PC-3 (cell line): ENCODE measurements at regions not wholly inside any gene's neighbourhood (a gene's known extent, or its start where the extent isn't known, plus 50 kb on each side); places are given as distances from the start of the nearest gene placed in this dataset.

Source experiments
- ATAC-seq: fragments of 200-7000 bp; cut with Tn5 transposase; 2 replicates; pipeline ENCODE4 v1.9.1; 2020; ENCODE audit warnings: mild to moderate bottlenecking, moderate library complexity
- BruUV-seq: library from RNA; stranded (reverse); fragments of 400-500 nt; replicated peaks from 2 replicates; lab custom pipeline; 2021; lab: Mats Ljungman, UMichigan
- CTCF ChIA-PET: fragments of 300-600 bp; sonication (Branson Sonifier 250); formaldehyde crosslinking; loops from one replicate; lab custom pipeline; 2022; ENCODE audit warnings: antibody characterized with exemption; lab: Charles Lee
- POLR2A ChIA-PET: fragments of 300-600 bp; sonication (Branson Sonifier 250); formaldehyde crosslinking; loops from one replicate; lab custom pipeline; 2022; ENCODE audit warnings: antibody characterized with exemption; ENCODE audit not compliant: unreplicated experiment; lab: Charles Lee
- DNase-seq: peaks from one replicate; pipeline ENCODE4 v3.0.0-alpha.2; 2015
- H2AFZ ChIP-seq: fragments of 300-600 bp; sonication (generic); 2 replicates; pipeline ENCODE4 v1.6.0; 2016; ENCODE audit warnings: antibody characterized with exemption, low read length
- H3F3A ChIP-seq: fragments of 300-600 bp; sonication (generic); one replicate; pipeline ENCODE4 v1.6.0; 2017; ENCODE audit warnings: antibody characterized with exemption, low read length, control low read depth, mild to moderate bottlenecking; ENCODE audit not compliant: unreplicated experiment
- H3K27ac ChIP-seq: fragments of 300-600 bp; sonication (generic); 2 replicates; pipeline ENCODE4 v1.5.1; 2016; ENCODE audit warnings: mild to moderate bottlenecking, low read length
- H3K27me3 ChIP-seq: fragments of 300-600 bp; sonication (generic); 2 replicates; pipeline ENCODE4 v1.6.1; 2016; ENCODE audit warnings: low read length, mixed read lengths
- H3K36me3 ChIP-seq: fragments of 300-600 bp; sonication (generic); 2 replicates; pipeline ENCODE4 v1.6.1; 2016; ENCODE audit warnings: low read depth, mixed run types, low read length, mixed read lengths
- H3K4me1 ChIP-seq: fragments of 300-600 bp; sonication (generic); 2 replicates; pipeline ENCODE4 v1.5.1; 2016; ENCODE audit warnings: low read length; ENCODE audit not compliant: insufficient read depth
- H3K4me2 ChIP-seq: fragments of 300-600 bp; sonication (generic); 2 replicates; pipeline ENCODE4 v1.6.0; 2016; ENCODE audit warnings: low read length
- H3K4me3 ChIP-seq: fragments of 300-600 bp; sonication (generic); 2 replicates; pipeline ENCODE4 v1.5.1; 2016; ENCODE audit warnings: mild to moderate bottlenecking, low read length, mixed read lengths
- H3K79me2 ChIP-seq: fragments of 300-600 bp; sonication (generic); 2 replicates; pipeline ENCODE4 v1.6.1; 2017; ENCODE audit warnings: low read length, mixed read lengths
- H3K9ac ChIP-seq: fragments of 300-600 bp; sonication (generic); 2 replicates; pipeline ENCODE4 v1.6.0; 2016; ENCODE audit warnings: mild to moderate bottlenecking, low read length
- H3K9me2 ChIP-seq: fragments of 300-600 bp; sonication (generic); replicated peaks from 2 replicates; pipeline ENCODE4 v1.6.1; 2016; ENCODE audit warnings: mixed run types, low read length, mixed read lengths
- H3K9me3 ChIP-seq: fragments of 300-600 bp; sonication (generic); 2 replicates; pipeline ENCODE4 v1.6.1; 2016; ENCODE audit warnings: low read length, mixed read lengths
- H4K20me1 ChIP-seq: fragments of 300-600 bp; sonication (generic); 2 replicates; pipeline ENCODE4 v1.6.1; 2016; ENCODE audit warnings: low read length, mixed read lengths
- CTCF ChIP-seq: fragments of 300-600 bp; sonication (generic); conservative IDR thresholded peaks from 2 replicates; pipeline ENCODE4 v1.5.1; 2017; ENCODE audit warnings: antibody characterized with exemption, low read depth, mild to moderate bottlenecking, low read length
- EZH2 ChIP-seq: fragments of 300-600 bp; sonication (generic); IDR thresholded peaks from one replicate; pipeline ENCODE4 v1.6.1; 2017; ENCODE audit warnings: antibody characterized with exemption, mild to moderate bottlenecking, low read length; ENCODE audit not compliant: unreplicated experiment
- EZH2phosphoT487 ChIP-seq: fragments of 300-600 bp; sonication (generic); IDR thresholded peaks from 2 replicates; pipeline ENCODE4 v1.6.1; 2018; ENCODE audit warnings: mild to moderate bottlenecking, antibody characterized with exemption, low read length, borderline replicate concordance
- intact Hi-C: fragments of 100-400 bp; cut with micrococcal nuclease; formaldehyde crosslinking; loops from 2 replicates; pipeline ENCODE4 v1.9.0; 2023

- Histone ChIP-seq H3F3A (no peaks in the 10 kb centered on the region), H3K27ac (no peak overlapping the region), H3K36me3 (no peaks in the 10 kb centered on the region), H3K9me2 (no peaks in the 10 kb centered on the region), H3K9ac (no peak overlapping the region), H3K4me1 (no peaks in the 10 kb centered on the region), H4K20me1 (no peaks in the 10 kb centered on the region), H3K27me3 (no peaks in the 10 kb centered on the region), H2AFZ (no peak overlapping the region), H3K4me2 (no peak overlapping the region), H3K9me3 (no peaks in the 10 kb centered on the region), H3K79me2 (no peaks in the 10 kb centered on the region), H3K4me3 (no peak overlapping the region)
- DNase-seq = no peak
- CTCF ChIA-PET = no interaction called here
- no TSS peak for BruUV-seq
- intact Hi-C loops = no loop called here
- ATAC-seq = no peak
- TF ChIP-seq CTCF (no peak), EZH2 (no peak), EZH2phosphoT487 (no peak)
- POLR2A ChIA-PET = no interaction called here
Observed at GRCh38 chr6:14601490-14601889, 483.9 kb downstream of the CD83 start.

GRCh38 chr6:14606353-14606752 is 488.8 kb downstream of the CD83 start:
- no peak for ATAC-seq

GRCh38 chr6:14610141-14610540 is 492.6 kb downstream of the CD83 start:
- intact Hi-C loops = no loop called here

More at GRCh38 chr6:14606353-14606752, 488.8 kb downstream of the CD83 start:
- Histone ChIP-seq H3K4me2 (no peak overlapping the region), H3K27ac (no peak overlapping the region), H3F3A (no peaks in the 10 kb centered on the region), H2AFZ (no peak overlapping the region), H3K9ac (no peak overlapping the region), H3K36me3 (no peaks in the 10 kb centered on the region), H4K20me1 (no peaks in the 10 kb centered on the region), H3K79me2 (no peaks in the 10 kb centered on the region), H3K4me1 (no peaks in the 10 kb centered on the region), H3K27me3 (no peaks in the 10 kb centered on the region), H3K4me3 (no peak overlapping the region), H3K9me2 (no peaks in the 10 kb centered on the region), H3K9me3 (no peaks in the 10 kb centered on the region)
- no TSS peak for BruUV-seq
- DNase-seq = no peak
- intact Hi-C loops = no loop called here
- CTCF ChIA-PET = no interaction called here
- TF ChIP-seq EZH2phosphoT487 (no peak), EZH2 (no peak), CTCF (no peak)
- POLR2A ChIA-PET = no interaction called here

More at GRCh38 chr6:14610141-14610540, 492.6 kb downstream of the CD83 start:
- Histone ChIP-seq H2AFZ (no peak overlapping the region), H3K4me3 (no peak overlapping the region), H3K36me3 (no peaks in the 10 kb centered on the region), H3K9me2 (no peaks in the 10 kb centered on the region), H3K27me3 (no peaks in the 10 kb centered on the region), H3K9ac (no peak overlapping the region), H3K4me2 (no peak overlapping the region), H3K27ac (no peak overlapping the region), H4K20me1 (no peaks in the 10 kb centered on the region), H3K9me3 (no peaks in the 10 kb centered on the region), H3K4me1 (peaks cover 5% of the 10 kb centered on the region; the same call in 1 of the 2 replicates), H3F3A (no peaks in the 10 kb centered on the region), H3K79me2 (no peaks in the 10 kb centered on the region)
- BruUV-seq = no TSS peak
- ChIA-PET POLR2A (interaction anchor here (0.6 kb wide), 1 partner anchor 9 kb away, joined by 29 read pairs; no protein-coding TSS in a partner anchor), CTCF (no interaction called here)
- ATAC-seq (no peak), DNase-seq (no peak)
- TF ChIP-seq CTCF (no peak), EZH2phosphoT487 (no peak), EZH2 (no peak)
